H1 (cell line): ENCODE measurements at regions not wholly inside any gene's neighbourhood (a gene's known extent, or its start where the extent isn't known, plus 50 kb on each side); places are given as distances from the start of the nearest gene placed in this dataset.

Experiments used
- CTCF ChIA-PET: fragments of 300-600 bp; sonication (Branson Sonifier 250); formaldehyde crosslinking; loops from one replicate; lab custom pipeline; 2021; ENCODE audit not compliant: partially characterized antibody; lab: Charles Lee
- POLR2A ChIA-PET: fragments of 300-600 bp; sonication (Branson Sonifier 250); formaldehyde crosslinking; loops from one replicate; lab custom pipeline; 2021; ENCODE audit warnings: inconsistent platforms; ENCODE audit not compliant: partially characterized antibody; lab: Charles Lee
- DNase-seq, 2 experiments: peaks; one replicate each; pipeline versions ENCODE4 v3.0.0 to v3.0.0-alpha.2; 2010 to 2022; ENCODE audit warnings: low spot score in 2 of 2, low read depth in 1 of 2, mixed read lengths in 1 of 2
- FAIRE-seq: peaks from 2 replicates; lab custom pipeline; 2011; peaks lifted over from hg19 to GRCh38; lab: Jason Lieb, UNC
- H2AFZ ChIP-seq: 2 replicates; pipeline ENCODE4 v1.8.1; 2012; ENCODE audit warnings: low read length, inconsistent platforms
- H2AK5ac ChIP-seq: 2 replicates; pipeline ENCODE4 v1.6.1; 2013; ENCODE audit warnings: low read depth, low read length
- H2BK120ac ChIP-seq: replicated peaks from 2 replicates; pipeline ENCODE3; 2013; ENCODE audit warnings: low read depth, low read length, inconsistent platforms
- H2BK12ac ChIP-seq: 2 replicates; pipeline ENCODE4 v1.6.1; 2013; ENCODE audit warnings: low read depth, low read length
- H2BK15ac ChIP-seq: 2 replicates; pipeline ENCODE4 v1.6.1; 2013; ENCODE audit warnings: low read length
- H2BK20ac ChIP-seq: 2 replicates; pipeline ENCODE4 v1.6.1; 2013; ENCODE audit warnings: low read length
- H2BK5ac ChIP-seq: 2 replicates; pipeline ENCODE4 v1.6.1; 2013; ENCODE audit warnings: low read depth, low read length
- H3K14ac ChIP-seq: 2 replicates; pipeline ENCODE4 v1.6.1; 2013; ENCODE audit warnings: inconsistent platforms; ENCODE audit not compliant: insufficient read length
- H3K18ac ChIP-seq: 2 replicates; pipeline ENCODE4 v1.6.1; 2013; ENCODE audit warnings: low read length; ENCODE audit errors: extremely low read depth
- H3K23ac ChIP-seq: 2 replicates; pipeline ENCODE4 v1.6.1; 2013; ENCODE audit warnings: inconsistent platforms; ENCODE audit not compliant: insufficient read length
- H3K23me2 ChIP-seq: 2 replicates; pipeline ENCODE4 v1.6.1; 2013; ENCODE audit warnings: low read depth, low read length
- H3K27ac ChIP-seq: 2 replicates; pipeline ENCODE4 v1.6.1; 2011; ENCODE audit warnings: low read depth, low read length, inconsistent platforms
- H3K27me3 ChIP-seq, 4 experiments: replicated peaks in 1 of 4; 1 replicate in 1 of 4; 2 replicates in 3 of 4; pipeline versions ENCODE4 v1.6.1 to v1.8.1; 2011 to 2013; ENCODE audit warnings: low read length in 3 of 4, mild to moderate bottlenecking in 3 of 4, inconsistent platforms in 2 of 4, mixed read lengths in 2 of 4, moderate library complexity in 1 of 4; ENCODE audit not compliant: control insufficient read depth in 3 of 4, insufficient read depth in 3 of 4; ENCODE audit errors: extremely low read depth in 1 of 4
- H3K36me3 ChIP-seq, 4 experiments: 2 replicates each; pipeline versions ENCODE4 v1.6.1 to v1.8.1; 2011 to 2013; ENCODE audit warnings: mild to moderate bottlenecking in 4 of 4, low read length in 3 of 4, moderate library complexity in 2 of 4, control low read depth in 1 of 4, inconsistent platforms in 1 of 4; ENCODE audit not compliant: insufficient read depth in 4 of 4, control insufficient read depth in 2 of 4
- H3K4ac ChIP-seq: replicated peaks from 2 replicates; pipeline ENCODE3; 2013; ENCODE audit warnings: low read length, low read depth, mixed read lengths, inconsistent platforms; ENCODE audit not compliant: insufficient read length
- H3K4me1 ChIP-seq, 4 experiments: replicated peaks in 1 of 4; 1 replicate in 1 of 4; 2 replicates in 3 of 4; pipeline versions ENCODE4 v1.6.1 to v1.8.1; 2011 to 2013; ENCODE audit warnings: low read length in 3 of 4, inconsistent platforms in 2 of 4, mixed read lengths in 1 of 4; ENCODE audit not compliant: insufficient read depth in 4 of 4, control insufficient read depth in 3 of 4
- H3K4me2 ChIP-seq, 2 experiments: 2 replicates each; pipeline versions ENCODE4 v1.6.1 to v1.8.1; 2011 to 2013; ENCODE audit warnings: low read depth in 2 of 2, low read length in 2 of 2, control low read depth in 1 of 2, inconsistent platforms in 1 of 2, mild to moderate bottlenecking in 1 of 2; ENCODE audit not compliant: insufficient read depth in 1 of 2
- H3K4me3 ChIP-seq, 4 experiments: fragments of 200-600, 300-600 bp in 1 of 4; sonication (generic), shearing (Covaris generic), sonication (Bioruptor Twin) in 1 of 4; 2 replicates each; pipeline versions ENCODE4 v1.5.1 to v1.8.1; 2011 to 2016; ENCODE audit warnings: low read length in 4 of 4, low read depth in 3 of 4, control low read depth in 2 of 4, inconsistent platforms in 2 of 4, mild to moderate bottlenecking in 2 of 4, mixed read lengths in 1 of 4, moderate library complexity in 1 of 4; ENCODE audit not compliant: insufficient read depth in 2 of 4; ENCODE audit errors: extremely low read depth in 1 of 4
- H3K56ac ChIP-seq: replicated peaks from 2 replicates; pipeline ENCODE3; 2013; ENCODE audit warnings: low read depth, mild to moderate bottlenecking, mixed read lengths, low read length, inconsistent platforms; ENCODE audit not compliant: insufficient read length
- H3K79me1 ChIP-seq: 2 replicates; pipeline ENCODE4 v1.6.1; 2013; ENCODE audit warnings: low read depth, low read length, control low read depth
- H3K79me2 ChIP-seq, 2 experiments: 2 replicates each; pipeline versions ENCODE4 v1.6.1 to v1.8.1; 2012 to 2013; ENCODE audit warnings: low read length in 2 of 2, mild to moderate bottlenecking in 2 of 2, inconsistent platforms in 1 of 2; ENCODE audit not compliant: insufficient read depth in 2 of 2, control insufficient read depth in 1 of 2
- H3K9ac ChIP-seq, 4 experiments: replicated peaks in 1 of 4; 1 replicate in 1 of 4; 2 replicates in 3 of 4; pipeline versions ENCODE4 v1.6.1 to v1.8.1; 2011 to 2013; ENCODE audit warnings: low read depth in 3 of 4, low read length in 3 of 4, control low read depth in 2 of 4, mild to moderate bottlenecking in 2 of 4, moderate library complexity in 2 of 4, inconsistent platforms in 1 of 4; ENCODE audit errors: extremely low read depth in 1 of 4
- H3K9me3 ChIP-seq, 2 experiments: 2 replicates each; pipeline versions ENCODE4 v1.6.1 to v1.8.1; 2012 to 2013; ENCODE audit warnings: mild to moderate bottlenecking in 2 of 2, moderate library complexity in 2 of 2, control low read depth in 1 of 2, inconsistent platforms in 1 of 2, low read depth in 1 of 2, low read length in 1 of 2, mixed read lengths in 1 of 2; ENCODE audit not compliant: insufficient read depth in 2 of 2
- H4K20me1 ChIP-seq, 2 experiments: replicated peaks in 1 of 2; 2 replicates each; pipeline versions ENCODE3 to v1.8.1; 2011 to 2013; ENCODE audit warnings: inconsistent platforms in 2 of 2, low read length in 2 of 2, mild to moderate bottlenecking in 1 of 2; ENCODE audit not compliant: insufficient read depth in 2 of 2, control insufficient read depth in 1 of 2
- H4K5ac ChIP-seq: 2 replicates; pipeline ENCODE4 v1.6.1; 2013; ENCODE audit warnings: low read length, low read depth, mixed read lengths, inconsistent platforms; ENCODE audit not compliant: insufficient read length
- H4K8ac ChIP-seq: 2 replicates; pipeline ENCODE4 v1.8.0; 2013; ENCODE audit warnings: mild to moderate bottlenecking, moderate library complexity, low read length, inconsistent platforms; ENCODE audit not compliant: insufficient read depth; ENCODE audit errors: extremely low read depth
- H4K91ac ChIP-seq: replicated peaks from 2 replicates; pipeline ENCODE3; 2013; ENCODE audit warnings: low read length, mixed read lengths, inconsistent platforms; ENCODE audit not compliant: insufficient read length
- BRCA1 ChIP-seq: IDR thresholded peaks from 2 replicates; pipeline ENCODE4 v1.6.1; 2012; ENCODE audit warnings: low read depth, low read length, improper control_type of control experiment
- CREB1 ChIP-seq: IDR thresholded peaks from 2 replicates; pipeline ENCODE4 v1.6.1; 2012; ENCODE audit warnings: inconsistent platforms
- CTCF ChIP-seq, 3 experiments: IDR thresholded peaks; 1 replicate in 2 of 3; 2 replicates in 1 of 3; pipeline versions ENCODE4 v1.5.1 to v1.6.1; 2011; ENCODE audit warnings: low read length in 3 of 3, mild to moderate bottlenecking in 3 of 3, inconsistent platforms in 2 of 3, low read depth in 1 of 3, moderate library complexity in 1 of 3; ENCODE audit not compliant: insufficient read depth in 1 of 3; ENCODE audit errors: control extremely low read depth in 1 of 3
- EP300 ChIP-seq, 2 experiments: IDR thresholded peaks; 1 replicate in 1 of 2; 2 replicates in 1 of 2; pipeline ENCODE4 v1.6.1; 2011 to 2012; ENCODE audit warnings: low read depth in 2 of 2, low read length in 2 of 2, mild to moderate bottlenecking in 2 of 2, borderline replicate concordance in 1 of 2, inconsistent platforms in 1 of 2, moderate library complexity in 1 of 2
- HDAC2 ChIP-seq, 2 experiments: fragments of 300-600 bp in 1 of 2; sonication (generic) in 1 of 2; IDR thresholded peaks; 2 replicates each; pipeline ENCODE4 v1.6.1; 2011 to 2012; ENCODE audit warnings: low read depth in 2 of 2, low read length in 2 of 2, mild to moderate bottlenecking in 2 of 2, moderate library complexity in 2 of 2, borderline replicate concordance in 1 of 2, inconsistent platforms in 1 of 2
- KDM1A ChIP-seq: fragments of 200-600, 300-600 bp; sonication (generic); IDR thresholded peaks from 2 replicates; pipeline ENCODE4 v1.7.1; 2016; ENCODE audit warnings: mild to moderate bottlenecking, low read length, borderline replicate concordance
- NRF1 ChIP-seq: IDR thresholded peaks from 2 replicates; pipeline ENCODE4 v1.6.1; 2011; ENCODE audit warnings: mild to moderate bottlenecking, low read depth, low read length, improper control_type of control experiment
- PHF8 ChIP-seq: fragments of 200-600 bp; sonication (generic); conservative IDR thresholded peaks from 2 replicates; pipeline ENCODE4 v1.7.1; 2012; ENCODE audit warnings: low read depth, mild to moderate bottlenecking, inconsistent platforms, low read length, moderate library complexity
- RXRA ChIP-seq: IDR thresholded peaks from 2 replicates; pipeline ENCODE4 v1.6.1; 2011; ENCODE audit warnings: low read depth, mild to moderate bottlenecking, low read length, moderate library complexity; ENCODE audit not compliant: insufficient read depth
- SIRT6 ChIP-seq: IDR thresholded peaks from one replicate; pipeline ENCODE4 v1.7.1; 2012; ENCODE audit warnings: low read length, inconsistent platforms
- SUZ12 ChIP-seq: fragments of 200-600 bp; sonication (generic); IDR thresholded peaks from 2 replicates; pipeline ENCODE4 v1.6.1; 2012; ENCODE audit warnings: mild to moderate bottlenecking, inconsistent platforms, low read length, moderate library complexity, mixed read lengths
- TAF1 ChIP-seq: IDR thresholded peaks from 2 replicates; pipeline ENCODE4 v1.6.1; 2011; ENCODE audit warnings: mild to moderate bottlenecking, low read depth, low read length
- WGBS, 2 experiments: shearing (Covaris generic) in 1 of 2; methylation state at CpG; one replicate each; pipeline versions ENCODE4 v1.1.6 to v1.1.7; 2013 to 2015; ENCODE audit warnings: low lambda C conversion rate in 2 of 2, mixed read lengths in 2 of 2, inconsistent platforms in 1 of 2, low coverage in 1 of 2, missing lambda C conversion rate in 1 of 2; ENCODE audit not compliant: insufficient replicate concordance in 2 of 2, insufficient coverage in 1 of 2, insufficient read length in 1 of 2; ENCODE audit errors: extremely low coverage in 1 of 2, missing lambda C conversion rate in 1 of 2; 5-methylcytosine and 5-hydroxymethylcytosine counted together

DNA sequence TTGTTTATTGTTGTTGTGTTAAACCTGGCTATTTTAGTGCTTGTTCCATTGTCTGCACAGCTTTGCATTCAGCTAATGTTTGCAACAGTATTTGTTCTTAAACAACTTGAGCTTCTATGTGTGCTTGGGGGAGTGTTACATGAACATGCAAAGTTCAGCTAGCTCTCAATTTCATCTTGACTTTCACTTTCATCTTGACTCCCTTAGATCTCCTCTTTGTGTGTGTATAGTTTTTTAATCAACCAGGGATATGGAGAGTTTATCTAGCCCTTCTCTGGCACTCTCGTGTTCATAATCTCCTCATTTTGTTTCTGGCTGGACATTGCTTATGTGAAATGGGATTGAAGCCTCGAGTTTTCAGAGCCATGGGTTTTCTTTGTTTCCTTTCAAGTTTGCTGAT, 212.4 kb upstream of the ZBTB20 start:
- Histone ChIP-seq H3K23ac (no peak overlapping the region), H3K9ac (no peak overlapping the region), H3K4me3 (no peak overlapping the region), H3K56ac (no peak overlapping the region), H2AFZ (no peak overlapping the region), H2BK15ac (no peak overlapping the region), H4K20me1 (no peaks in the 10 kb centered on the region), H2BK20ac (no peak overlapping the region), H2BK5ac (no peak overlapping the region), H3K14ac (no peak overlapping the region), H2AK5ac (no peak overlapping the region), H4K8ac (no peak overlapping the region), H3K4ac (no peak overlapping the region), H3K27ac (no peak overlapping the region), H3K36me3 (no peaks in the 10 kb centered on the region), H3K79me2 (no peaks in the 10 kb centered on the region), H3K23me2 (no peaks in the 10 kb centered on the region; the same call in 1 of the 2 replicates), H3K9me3 (no peaks in the 10 kb centered on the region), H2BK120ac (no peak overlapping the region), H3K79me1 (no peaks in the 10 kb centered on the region), H4K91ac (no peak overlapping the region), H2BK12ac (no peak overlapping the region), H3K4me1 (no peaks in the 10 kb centered on the region; a peak in 1 of 7 replicates), H3K4me2 (no peak overlapping the region), H4K5ac (no peak overlapping the region), H3K27me3 (no peaks in the 10 kb centered on the region), H3K18ac (no peak overlapping the region)
- WGBS, 2 experiments: 90% methylated on average over 2 of the region's 2 CpGs; no CpG with 5 or more reads in 1 of the 2 experiments
- no peak for FAIRE-seq
- DNase-seq: no peak
- ChIA-PET POLR2A (no interaction called here), CTCF (no interaction called here)
- TF ChIP-seq NRF1 (no peak), SIRT6 (no peak), PHF8 (no peak), KDM1A (no peak), CTCF (IDR thresholded peaks at IDR 0.05; ENCODE audit: control extremely low read depth in 1 of 3, insufficient read depth in 1 of 3, low read depth in 1 of 3, low read length in 3 of 3) (no peak), CREB1 (no peak), SUZ12 (no peak), EP300 (IDR thresholded peaks at IDR 0.05; ENCODE audit: borderline replicate concordance in 1 of 2, low read depth in 2 of 2, low read length in 2 of 2) (no peak), TAF1 (no peak), BRCA1 (no peak), RXRA (no peak), HDAC2 (IDR thresholded peaks at IDR 0.05; ENCODE audit: borderline replicate concordance in 1 of 2, low read depth in 2 of 2, low read length in 2 of 2) (no peak)
